A549 (cell line): ENCODE measurements at regions not wholly inside any gene's neighbourhood (a gene's known extent, or its start where the extent isn't known, plus 50 kb on each side); places are given as distances from the start of the nearest gene placed in this dataset.

Source experiments
- HDAC2 ChIP-seq: fragments of 200-600 bp; sonication (generic); IDR thresholded peaks from 2 replicates; pipeline ENCODE4 v1.6.1; 2016
- KDM1A ChIP-seq: fragments of 200-600 bp; sonication (generic); IDR thresholded peaks from 2 replicates; pipeline ENCODE4 v1.6.1; 2016; ENCODE audit warnings: low read depth, mild to moderate bottlenecking
- MAFK ChIP-seq: fragments of 450-650 bp; IDR thresholded peaks from 2 replicates; pipeline ENCODE4 v1.6.1; 2014; ENCODE audit not compliant: partially characterized antibody
- MYC ChIP-seq: IDR thresholded peaks from 2 replicates; pipeline ENCODE4 v1.6.1; 2012; ENCODE audit warnings: mild to moderate bottlenecking, inconsistent platforms, low read length, improper control_type of control experiment, borderline replicate concordance
- RFX5 ChIP-seq: fragments of 450-650 bp; IDR thresholded peaks from 2 replicates; pipeline ENCODE4 v1.7.1; 2014; ENCODE audit warnings: antibody characterized with exemption, mild to moderate bottlenecking, moderate library complexity
- TF ChIP-seq, protein P1 (sequence below): fragments of 200-600 bp; sonication (generic); IDR thresholded peaks from 2 replicates; pipeline ENCODE4 v1.6.1; 2016; ENCODE audit warnings: antibody characterized with exemption, mild to moderate bottlenecking, moderate library complexity
- TF ChIP-seq, protein P2 (sequence below): fragments of >200 bp; sonication (Bioruptor Twin); formaldehyde crosslinking; IDR thresholded peaks from 3 replicates; pipeline ENCODE4 v1.5.1; 2016
- TF ChIP-seq, protein P3 (sequence below): fragments of 450-650 bp; IDR thresholded peaks from 2 replicates; pipeline ENCODE4 v1.6.1; 2014; ENCODE audit warnings: antibody characterized with exemption

DNA sequence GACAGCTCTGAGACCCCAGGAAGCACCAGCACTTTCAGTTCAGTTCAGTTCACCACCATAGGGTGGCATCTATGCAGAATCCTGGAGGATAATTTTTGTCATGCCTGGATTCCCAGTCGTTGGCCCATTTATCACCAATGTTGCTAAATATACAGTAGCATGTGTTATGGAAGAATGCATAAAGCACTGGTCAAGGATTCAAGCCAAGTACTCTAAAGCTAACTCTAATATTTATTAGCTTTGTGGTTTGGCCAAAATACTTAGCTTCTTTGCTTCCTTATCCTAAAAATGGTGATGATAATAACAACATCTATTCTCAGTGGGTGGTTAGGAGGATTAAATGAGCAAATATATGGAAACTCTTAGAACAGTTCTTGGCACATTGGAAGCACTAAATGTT, 294.7 kb upstream of the ZC3H12C start:
- TF ChIP-seq, protein P1, sequence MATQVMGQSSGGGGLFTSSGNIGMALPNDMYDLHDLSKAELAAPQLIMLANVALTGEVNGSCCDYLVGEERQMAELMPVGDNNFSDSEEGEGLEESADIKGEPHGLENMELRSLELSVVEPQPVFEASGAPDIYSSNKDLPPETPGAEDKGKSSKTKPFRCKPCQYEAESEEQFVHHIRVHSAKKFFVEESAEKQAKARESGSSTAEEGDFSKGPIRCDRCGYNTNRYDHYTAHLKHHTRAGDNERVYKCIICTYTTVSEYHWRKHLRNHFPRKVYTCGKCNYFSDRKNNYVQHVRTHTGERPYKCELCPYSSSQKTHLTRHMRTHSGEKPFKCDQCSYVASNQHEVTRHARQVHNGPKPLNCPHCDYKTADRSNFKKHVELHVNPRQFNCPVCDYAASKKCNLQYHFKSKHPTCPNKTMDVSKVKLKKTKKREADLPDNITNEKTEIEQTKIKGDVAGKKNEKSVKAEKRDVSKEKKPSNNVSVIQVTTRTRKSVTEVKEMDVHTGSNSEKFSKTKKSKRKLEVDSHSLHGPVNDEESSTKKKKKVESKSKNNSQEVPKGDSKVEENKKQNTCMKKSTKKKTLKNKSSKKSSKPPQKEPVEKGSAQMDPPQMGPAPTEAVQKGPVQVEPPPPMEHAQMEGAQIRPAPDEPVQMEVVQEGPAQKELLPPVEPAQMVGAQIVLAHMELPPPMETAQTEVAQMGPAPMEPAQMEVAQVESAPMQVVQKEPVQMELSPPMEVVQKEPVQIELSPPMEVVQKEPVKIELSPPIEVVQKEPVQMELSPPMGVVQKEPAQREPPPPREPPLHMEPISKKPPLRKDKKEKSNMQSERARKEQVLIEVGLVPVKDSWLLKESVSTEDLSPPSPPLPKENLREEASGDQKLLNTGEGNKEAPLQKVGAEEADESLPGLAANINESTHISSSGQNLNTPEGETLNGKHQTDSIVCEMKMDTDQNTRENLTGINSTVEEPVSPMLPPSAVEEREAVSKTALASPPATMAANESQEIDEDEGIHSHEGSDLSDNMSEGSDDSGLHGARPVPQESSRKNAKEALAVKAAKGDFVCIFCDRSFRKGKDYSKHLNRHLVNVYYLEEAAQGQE: no peak
- no peak for TF ChIP-seq HDAC2
- TF ChIP-seq, protein P2, sequence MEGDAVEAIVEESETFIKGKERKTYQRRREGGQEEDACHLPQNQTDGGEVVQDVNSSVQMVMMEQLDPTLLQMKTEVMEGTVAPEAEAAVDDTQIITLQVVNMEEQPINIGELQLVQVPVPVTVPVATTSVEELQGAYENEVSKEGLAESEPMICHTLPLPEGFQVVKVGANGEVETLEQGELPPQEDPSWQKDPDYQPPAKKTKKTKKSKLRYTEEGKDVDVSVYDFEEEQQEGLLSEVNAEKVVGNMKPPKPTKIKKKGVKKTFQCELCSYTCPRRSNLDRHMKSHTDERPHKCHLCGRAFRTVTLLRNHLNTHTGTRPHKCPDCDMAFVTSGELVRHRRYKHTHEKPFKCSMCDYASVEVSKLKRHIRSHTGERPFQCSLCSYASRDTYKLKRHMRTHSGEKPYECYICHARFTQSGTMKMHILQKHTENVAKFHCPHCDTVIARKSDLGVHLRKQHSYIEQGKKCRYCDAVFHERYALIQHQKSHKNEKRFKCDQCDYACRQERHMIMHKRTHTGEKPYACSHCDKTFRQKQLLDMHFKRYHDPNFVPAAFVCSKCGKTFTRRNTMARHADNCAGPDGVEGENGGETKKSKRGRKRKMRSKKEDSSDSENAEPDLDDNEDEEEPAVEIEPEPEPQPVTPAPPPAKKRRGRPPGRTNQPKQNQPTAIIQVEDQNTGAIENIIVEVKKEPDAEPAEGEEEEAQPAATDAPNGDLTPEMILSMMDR: no peak
- no peak for TF ChIP-seq RFX5
- TF ChIP-seq MAFK: no peak
- no peak for TF ChIP-seq KDM1A
- TF ChIP-seq MYC: no peak
- TF ChIP-seq, protein P3, sequence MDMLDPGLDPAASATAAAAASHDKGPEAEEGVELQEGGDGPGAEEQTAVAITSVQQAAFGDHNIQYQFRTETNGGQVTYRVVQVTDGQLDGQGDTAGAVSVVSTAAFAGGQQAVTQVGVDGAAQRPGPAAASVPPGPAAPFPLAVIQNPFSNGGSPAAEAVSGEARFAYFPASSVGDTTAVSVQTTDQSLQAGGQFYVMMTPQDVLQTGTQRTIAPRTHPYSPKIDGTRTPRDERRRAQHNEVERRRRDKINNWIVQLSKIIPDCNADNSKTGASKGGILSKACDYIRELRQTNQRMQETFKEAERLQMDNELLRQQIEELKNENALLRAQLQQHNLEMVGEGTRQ: no peak
